ENCODE measurements at regions not wholly inside any gene's neighbourhood (a gene's known extent, or its start where the extent isn't known, plus 50 kb on each side); places are given as distances from the start of the nearest gene placed in this dataset.

- DNase-seq, result no peak
Measured at GRCh38 chr12:3947781-3948180, 74.6 kb upstream of the PARP11 start.

GRCh38 chr12:3945671-3946070 lies 72.5 kb upstream of the PARP11 start:
- no peak for DNase-seq

GRCh38 chr12:3944620-3945019 lies 71.4 kb upstream of the PARP11 start:
- no peak for DNase-seq

- DNase-seq, result no peak
Measured at GRCh38 chr12:3938042-3938544, 64.9 kb upstream of the PARP11 start.

GRCh38 chr12:3935078-3935477 lies 61.9 kb upstream of the PARP11 start:
- DNase-seq, result no peak

- no peak for DNase-seq
Measured at GRCh38 chr12:3933819-3934192, 60.6 kb upstream of the PARP11 start.

- DNase-seq, result no peak
Measured at GRCh38 chr12:3933074-3933818, 60.0 kb upstream of the PARP11 start.

GRCh38 chr12:3931776-3932175 lies 58.6 kb upstream of the PARP11 start:
- no peak for DNase-seq

GRCh38 chr12:3931206-3931605 lies 58.0 kb upstream of the PARP11 start:
- no peak for DNase-seq

GRCh38 chr12:3929875-3930615 lies 56.8 kb upstream of the PARP11 start:
- DNase-seq, result no peak

GRCh38 chr12:3928538-3929184 lies 55.5 kb upstream of the PARP11 start:
- no peak for DNase-seq

- DNase-seq, result no peak
Measured at GRCh38 chr12:3925621-3926020, 52.4 kb upstream of the PARP11 start.

GRCh38 chr12:3924761-3925160 lies 51.6 kb upstream of the PARP11 start:
- DNase-seq, result no peak

- no peak for DNase-seq
Measured at GRCh38 chr12:3923021-3923420, 49.8 kb upstream of the PARP11 start.

Data from SIG-M5 (cell line).